NCI-H2171 treated with DMSO at 0.1 percent for 48 hours (cell line): ENCODE measurements at regions not wholly inside any gene's neighbourhood (a gene's known extent, or its start where the extent isn't known, plus 50 kb on each side); places are given as distances from the start of the nearest gene placed in this dataset.

Source experiments
- DNase-seq: peaks from one replicate; lab custom pipeline; 2025; lab: John Stamatoyannopoulos, UW

GRCh38 chr4:157674699-157675098 is 454.2 kb downstream of the GRIA2 start:
- no peak for DNase-seq

GRCh38 chr4:157667836-157668235 is 447.3 kb downstream of the GRIA2 start:
- no peak for DNase-seq

- no peak for DNase-seq
Observed at GRCh38 chr4:157664726-157665125, 444.2 kb downstream of the GRIA2 start.

- peak; percentile 46 for DNase-seq
Observed at GRCh38 chr4:157655096-157655809, 434.7 kb downstream of the GRIA2 start.

GRCh38 chr4:157643257-157643656 is 422.7 kb downstream of the GRIA2 start:
- peak; percentile 10 for DNase-seq

- DNase-seq, result no peak
Observed at GRCh38 chr4:157634057-157634456, 413.5 kb downstream of the GRIA2 start.

- DNase-seq, result no peak
Observed at GRCh38 chr4:157616741-157617472, 396.4 kb downstream of the GRIA2 start.

- peak; percentile 65 for DNase-seq
Observed at GRCh38 chr4:157607996-157608395, 387.5 kb downstream of the GRIA2 start.

- DNase-seq, result no peak
Observed at GRCh38 chr4:157600583-157600982, 380.1 kb downstream of the GRIA2 start.

- no peak for DNase-seq
Observed at GRCh38 chr4:157591245-157591644, 370.7 kb downstream of the GRIA2 start.

- DNase-seq, result no peak
Observed at GRCh38 chr4:157590679-157591078, 370.2 kb downstream of the GRIA2 start.

GRCh38 chr4:157587681-157588423 is 367.3 kb downstream of the GRIA2 start:
- no peak for DNase-seq

- no peak for DNase-seq
Observed at GRCh38 chr4:157582141-157582540, 361.6 kb downstream of the GRIA2 start.

GRCh38 chr4:157576671-157577217 is 356.2 kb downstream of the GRIA2 start:
- no peak for DNase-seq

GRCh38 chr4:157575339-157575738 is 354.8 kb downstream of the GRIA2 start:
- no peak for DNase-seq

- DNase-seq, result no peak
Observed at GRCh38 chr4:157574606-157575005, 354.1 kb downstream of the GRIA2 start.

GRCh38 chr4:157572951-157573350 is 352.4 kb downstream of the GRIA2 start:
- DNase-seq, result no peak

GRCh38 chr4:157572284-157572683 is 351.8 kb downstream of the GRIA2 start:
- peak; percentile 5 for DNase-seq

GRCh38 chr4:157564771-157565170 is 344.2 kb downstream of the GRIA2 start:
- DNase-seq, result no peak

GRCh38 chr4:157564218-157564617 is 343.7 kb downstream of the GRIA2 start:
- peak; percentile 5 for DNase-seq

GRCh38 chr4:157558016-157558415 is 337.5 kb downstream of the GRIA2 start:
- no peak for DNase-seq

- DNase-seq, result no peak
Observed at GRCh38 chr4:157550028-157550427, 329.5 kb downstream of the GRIA2 start.

GRCh38 chr4:157527954-157528353 is 307.4 kb downstream of the GRIA2 start:
- no peak for DNase-seq
